Stimulated activated effector memory CD8-positive, alpha-beta T cell treated with anti-CD3 and anti-CD28 coated beads, Interleukin-12 subunit alpha, Interleukin-12 subunit beta, amount 100 ng/mL, for 72 hours (primary cell): ENCODE measurements at regions not wholly inside any gene's neighbourhood (a gene's known extent, or its start where the extent isn't known, plus 50 kb on each side); places are given as distances from the start of the nearest gene placed in this dataset.

Experiments used
- ATAC-seq: fragments of 150-1000 bp; cut with Tn5 transposase; 2 replicates; pipeline ENCODE4 v1.10.0; 2021
- DNase-seq, 2 donors: peaks; one replicate each; pipeline ENCODE4 v3.0.0; 2021 to 2022; ENCODE audit warnings: low spot score in 2 of 2
- H3K27ac Mint-ChIP-seq: one replicate; pipeline ENCODE4 v1.8.0; 2022; ENCODE audit warnings: mild to moderate bottlenecking, mixed read lengths
- H3K36me3 Mint-ChIP-seq: one replicate; pipeline ENCODE4 v1.8.0; 2022; ENCODE audit warnings: mild to moderate bottlenecking, mixed read lengths
- H3K4me1 Mint-ChIP-seq: one replicate; pipeline ENCODE4 v1.8.0; 2022; ENCODE audit warnings: mixed read lengths
- H3K4me3 Mint-ChIP-seq: one replicate; pipeline ENCODE4 v1.8.0; 2022; ENCODE audit warnings: mild to moderate bottlenecking, mixed read lengths
- H3K9me3 Mint-ChIP-seq: one replicate; pipeline ENCODE4 v1.8.0; 2022; ENCODE audit warnings: mixed read lengths

- Mint-ChIP-seq H3K4me1 (no peaks in the 10 kb centered on the region), H3K4me3 (no peak overlapping the region), H3K36me3 (no peaks in the 10 kb centered on the region), H3K9me3 (peaks cover 3% of the 10 kb centered on the region), H3K27ac (no peak overlapping the region)
- no peak for ATAC-seq
- no peak for DNase-seq
Measured at GRCh38 chr5:27389696-27390095, 351.3 kb upstream of the CDH9 start.

DNA sequence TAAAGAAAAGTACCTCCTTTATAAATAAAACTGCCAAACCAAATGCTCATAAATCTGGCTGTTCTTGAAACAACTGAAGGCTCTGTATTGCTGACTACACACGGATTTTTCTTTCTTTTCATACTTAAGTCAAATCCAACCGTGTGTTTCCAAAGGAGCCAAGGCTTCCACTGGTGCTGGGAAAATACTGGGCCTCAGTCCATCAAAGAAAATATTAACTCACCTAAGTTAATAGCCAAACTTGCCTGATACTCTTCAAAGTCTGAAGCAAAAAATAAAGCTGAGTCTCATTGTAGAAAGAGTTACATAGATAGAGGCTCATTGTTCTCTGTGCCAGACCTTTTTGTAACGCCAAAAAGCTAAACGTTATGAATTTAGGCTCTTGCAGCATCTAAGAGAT is 350.4 kb upstream of the CDH9 start:
- H3K9me3 Mint-ChIP-seq = peaks cover 3% of the 10 kb centered on the region
- no peak overlapping the region for H3K27ac Mint-ChIP-seq
- ATAC-seq = no peak
- H3K36me3 Mint-ChIP-seq = no peaks in the 10 kb centered on the region
- no peaks in the 10 kb centered on the region for H3K4me1 Mint-ChIP-seq
- H3K4me3 Mint-ChIP-seq = no peak overlapping the region
- DNase-seq = no peak

- Mint-ChIP-seq H3K36me3 (no peaks in the 10 kb centered on the region), H3K27ac (no peak overlapping the region), H3K9me3 (peaks cover 3% of the 10 kb centered on the region), H3K4me3 (no peak overlapping the region), H3K4me1 (no peaks in the 10 kb centered on the region)
- ATAC-seq (no peak), DNase-seq (no peak)
Measured at GRCh38 chr5:27387535-27388073, 349.2 kb upstream of the CDH9 start.

- no peak overlapping the region for H3K4me3 Mint-ChIP-seq
- H3K4me1 Mint-ChIP-seq = no peaks in the 10 kb centered on the region
- no peak for ATAC-seq
- H3K36me3 Mint-ChIP-seq = no peaks in the 10 kb centered on the region
- no peak for DNase-seq
- H3K27ac Mint-ChIP-seq = no peak overlapping the region
- peaks cover 13% of the 10 kb centered on the region for H3K9me3 Mint-ChIP-seq
Measured at GRCh38 chr5:27381686-27382085, 343.3 kb upstream of the CDH9 start.

DNA sequence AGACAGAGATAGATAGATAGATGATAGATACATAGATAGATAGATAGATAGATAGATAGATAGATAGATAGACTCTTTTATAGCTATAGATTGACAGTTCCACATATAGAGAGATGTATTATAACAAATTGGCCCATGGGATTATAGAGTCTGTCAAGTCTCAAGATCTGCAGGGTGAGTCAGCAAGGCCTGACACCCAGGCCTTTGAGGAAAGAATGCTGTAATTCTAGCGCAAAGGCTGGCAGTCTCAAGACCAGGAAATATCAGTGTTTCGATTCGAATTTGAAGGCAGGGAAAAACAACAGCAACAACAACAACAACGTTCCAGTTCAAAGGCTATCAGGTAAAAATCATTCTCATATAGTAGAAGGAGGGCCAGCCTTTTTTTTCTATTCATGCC is 339.2 kb upstream of the CDH9 start:
- no peak for DNase-seq

GRCh38 chr5:27353970-27354369 is 315.6 kb upstream of the CDH9 start:
- H3K27ac Mint-ChIP-seq = no peak overlapping the region
- no peaks in the 10 kb centered on the region for H3K36me3 Mint-ChIP-seq
- H3K4me1 Mint-ChIP-seq = no peaks in the 10 kb centered on the region
- H3K9me3 Mint-ChIP-seq = peaks cover 22% of the 10 kb centered on the region
- ATAC-seq = no peak
- DNase-seq = no peak
- H3K4me3 Mint-ChIP-seq = no peak overlapping the region

More for the DNA sequence above, 339.2 kb upstream of the CDH9 start:
- no peak for ATAC-seq
- no peak overlapping the region for H3K4me3 Mint-ChIP-seq
- no peaks in the 10 kb centered on the region for H3K4me1 Mint-ChIP-seq
- H3K27ac Mint-ChIP-seq = no peak overlapping the region
- peaks cover 21% of the 10 kb centered on the region for H3K9me3 Mint-ChIP-seq
- no peaks in the 10 kb centered on the region for H3K36me3 Mint-ChIP-seq

GRCh38 chr5:27353540-27353939 is 315.2 kb upstream of the CDH9 start:
- peaks cover 23% of the 10 kb centered on the region for H3K9me3 Mint-ChIP-seq
- no peak for ATAC-seq
- no peaks in the 10 kb centered on the region for H3K36me3 Mint-ChIP-seq
- DNase-seq = no peak
- H3K4me3 Mint-ChIP-seq = no peak overlapping the region
- no peaks in the 10 kb centered on the region for H3K4me1 Mint-ChIP-seq
- no peak overlapping the region for H3K27ac Mint-ChIP-seq

- ATAC-seq (no peak), DNase-seq (no peak)
- Mint-ChIP-seq H3K27ac (no peak overlapping the region), H3K36me3 (no peaks in the 10 kb centered on the region), H3K4me3 (no peak overlapping the region), H3K9me3 (peaks cover 6% of the 10 kb centered on the region), H3K4me1 (no peaks in the 10 kb centered on the region)
Measured at GRCh38 chr5:27341342-27341741, 303.0 kb upstream of the CDH9 start.

DNA sequence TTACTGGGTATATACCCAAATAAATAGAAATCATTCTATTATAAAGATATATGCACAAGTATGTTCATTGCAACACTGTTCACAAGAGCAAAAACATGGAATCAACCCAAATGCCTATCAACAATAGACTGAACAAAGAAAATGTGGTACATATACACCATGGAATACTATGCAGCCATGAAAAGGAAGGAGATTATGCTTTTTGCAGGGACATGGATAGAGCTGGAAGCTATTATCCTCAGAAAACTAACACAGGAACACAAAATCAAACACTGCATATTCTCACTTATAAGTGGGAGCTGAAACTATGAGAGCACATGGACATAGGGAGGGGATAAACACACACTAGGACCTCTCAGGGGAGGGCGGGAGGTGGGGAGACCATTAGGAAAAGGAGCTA is 298.4 kb upstream of the CDH9 start:
- H3K36me3 Mint-ChIP-seq = no peaks in the 10 kb centered on the region
- DNase-seq = no peak
- H3K27ac Mint-ChIP-seq = no peak overlapping the region
- no peaks in the 10 kb centered on the region for H3K4me1 Mint-ChIP-seq
- H3K9me3 Mint-ChIP-seq = peaks cover 5% of the 10 kb centered on the region
- no peak overlapping the region for H3K4me3 Mint-ChIP-seq
- no peak for ATAC-seq

- no peak for DNase-seq
- H3K4me1 Mint-ChIP-seq = no peaks in the 10 kb centered on the region
- H3K4me3 Mint-ChIP-seq = no peak overlapping the region
- peaks cover 14% of the 10 kb centered on the region for H3K9me3 Mint-ChIP-seq
- no peak for ATAC-seq
- H3K27ac Mint-ChIP-seq = no peak overlapping the region
- H3K36me3 Mint-ChIP-seq = no peaks in the 10 kb centered on the region
Measured at GRCh38 chr5:27328480-27328879, 290.1 kb upstream of the CDH9 start.

- H3K36me3 Mint-ChIP-seq = no peaks in the 10 kb centered on the region
- no peak overlapping the region for H3K4me3 Mint-ChIP-seq
- no peaks in the 10 kb centered on the region for H3K4me1 Mint-ChIP-seq
- no peak overlapping the region for H3K27ac Mint-ChIP-seq
- ATAC-seq (no peak), DNase-seq (no peak)
- H3K9me3 Mint-ChIP-seq = peaks cover 15% of the 10 kb centered on the region
Measured at GRCh38 chr5:27325513-27325912, 287.1 kb upstream of the CDH9 start.

GRCh38 chr5:27318701-27319100 is 280.3 kb upstream of the CDH9 start:
- no peak for ATAC-seq
- Mint-ChIP-seq H3K36me3 (no peaks in the 10 kb centered on the region), H3K4me1 (no peaks in the 10 kb centered on the region), H3K4me3 (no peak overlapping the region), H3K27ac (no peak overlapping the region), H3K9me3 (peaks cover 14% of the 10 kb centered on the region)
- no peak for DNase-seq

- Mint-ChIP-seq H3K36me3 (no peaks in the 10 kb centered on the region), H3K9me3 (peaks cover 15% of the 10 kb centered on the region), H3K4me3 (no peak overlapping the region), H3K4me1 (no peaks in the 10 kb centered on the region), H3K27ac (no peak overlapping the region)
- ATAC-seq = no peak
- DNase-seq = no peak
Measured at GRCh38 chr5:27316271-27316650, 277.9 kb upstream of the CDH9 start.

DNA sequence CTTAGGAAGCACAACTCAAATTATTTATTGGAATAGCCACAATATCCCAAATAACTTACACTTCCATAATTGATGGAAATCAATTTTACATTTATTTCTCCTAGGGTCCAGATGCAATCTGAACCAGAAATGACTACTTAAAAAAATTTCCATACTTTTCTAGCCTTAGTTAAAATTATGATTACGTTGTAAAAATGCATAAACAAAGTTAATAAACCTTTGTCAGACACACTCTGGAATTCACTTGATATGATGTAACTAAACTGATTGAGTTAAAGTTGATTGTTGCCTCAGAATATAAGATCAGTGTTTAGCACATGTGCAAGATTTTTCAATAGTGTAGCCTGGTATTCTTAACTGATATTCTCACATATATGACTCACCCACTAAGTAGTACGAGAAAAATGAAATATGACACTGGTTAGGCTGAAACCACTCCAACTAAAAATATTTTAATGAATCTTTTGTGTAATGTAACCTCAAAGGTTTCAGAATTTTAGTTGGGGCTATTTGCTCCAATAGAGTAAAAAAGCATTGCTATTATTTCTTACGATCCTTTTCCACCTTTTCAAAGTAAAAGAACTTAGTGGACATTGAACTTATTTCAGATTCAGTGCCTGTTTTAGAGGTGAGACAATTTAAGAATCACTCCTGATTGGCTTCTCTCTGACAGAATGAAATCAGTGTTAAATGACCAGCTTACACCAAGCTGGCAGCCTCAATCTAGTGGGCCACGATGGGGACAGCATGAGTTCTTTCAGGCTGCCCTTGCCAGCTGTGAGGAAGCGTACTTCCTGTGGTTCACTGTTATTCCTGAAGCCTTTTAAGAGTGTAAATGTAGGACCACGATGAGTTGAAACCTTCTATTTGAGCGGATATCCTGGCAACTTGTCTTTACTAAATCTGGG is 277.2 kb upstream of the CDH9 start:
- Mint-ChIP-seq H3K9me3 (peaks cover 14% of the 10 kb centered on the region), H3K4me3 (no peak overlapping the region), H3K27ac (no peak overlapping the region), H3K4me1 (no peaks in the 10 kb centered on the region), H3K36me3 (no peaks in the 10 kb centered on the region)
- ATAC-seq (no peak), DNase-seq (no peak)

DNA sequence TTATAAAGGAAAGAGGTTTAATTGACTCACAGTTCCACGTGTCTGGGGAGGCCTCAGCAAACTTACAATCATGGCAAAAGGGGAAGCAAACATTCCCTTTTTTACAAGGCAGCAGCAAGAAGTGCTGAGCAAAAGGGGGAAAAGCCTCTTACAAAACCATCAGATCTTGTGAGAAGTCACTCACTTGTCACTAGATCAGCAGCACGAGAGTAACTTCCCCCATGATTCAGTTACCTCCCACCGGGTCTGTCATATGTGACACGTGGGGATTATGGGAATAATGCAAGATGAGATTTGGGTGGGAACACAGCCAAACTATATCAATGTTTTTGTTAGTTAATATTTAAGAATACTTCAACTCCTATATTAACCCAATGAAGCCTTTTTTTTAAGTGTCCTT is 275.2 kb upstream of the CDH9 start:
- ATAC-seq = no peak
- Mint-ChIP-seq H3K36me3 (no peaks in the 10 kb centered on the region), H3K27ac (no peak overlapping the region), H3K4me3 (no peak overlapping the region), H3K9me3 (peaks cover 9% of the 10 kb centered on the region), H3K4me1 (no peaks in the 10 kb centered on the region)
- no peak for DNase-seq

- ATAC-seq (no peak), DNase-seq (no peak)
- no peak overlapping the region for H3K4me3 Mint-ChIP-seq
- no peaks in the 10 kb centered on the region for H3K36me3 Mint-ChIP-seq
- H3K27ac Mint-ChIP-seq = no peak overlapping the region
- H3K4me1 Mint-ChIP-seq = no peaks in the 10 kb centered on the region
- peaks cover 7% of the 10 kb centered on the region for H3K9me3 Mint-ChIP-seq
Measured at GRCh38 chr5:27312291-27312893, 274.0 kb upstream of the CDH9 start.
